ENCODE measurements at regions not wholly inside any gene's neighbourhood (a gene's known extent, or its start where the extent isn't known, plus 50 kb on each side); places are given as distances from the start of the nearest gene placed in this dataset.

- TF ChIP-seq CTCF (IDR thresholded peaks at IDR 0.05): no peak
- no peak for TF ChIP-seq POLR2A (IDR thresholded peaks at IDR 0.05)
Observed at GRCh38 chr12:25707056-25707455, 154.0 kb upstream of the LMNTD1 start.

Data from heart left ventricle (tissue), 13 donors.